WTC11 (cell line): ENCODE measurements at regions not wholly inside any gene's neighbourhood (a gene's known extent, or its start where the extent isn't known, plus 50 kb on each side); places are given as distances from the start of the nearest gene placed in this dataset.

ENCODE experiments used
- CTCF ChIP-seq: fragments of 200-600 bp; IDR thresholded peaks from 2 replicates; pipeline ENCODE4 v1.8.0; 2022; ENCODE audit warnings: antibody characterized with exemption
- ETV6 ChIP-seq: sonication (generic); formaldehyde crosslinking; IDR thresholded peaks from 2 replicates; pipeline ENCODE4 v1.8.1; 2022; ENCODE audit warnings: mild to moderate bottlenecking, missing genetic modification reagents
- NFYB ChIP-seq: sonication (generic); formaldehyde crosslinking; conservative IDR thresholded peaks from 2 replicates; pipeline ENCODE4 v1.8.0; 2022; ENCODE audit warnings: low read depth, missing genetic modification reagents
- NR2C2 ChIP-seq: sonication (generic); formaldehyde crosslinking; IDR thresholded peaks from 2 replicates; pipeline ENCODE4 v1.8.0; 2022; ENCODE audit warnings: mild to moderate bottlenecking, missing genetic modification reagents
- RELA ChIP-seq: sonication (generic); formaldehyde crosslinking; IDR thresholded peaks from 2 replicates; pipeline ENCODE4 v1.8.1; 2022; ENCODE audit warnings: missing genetic modification reagents, mild to moderate bottlenecking, borderline replicate concordance
- TP53 ChIP-seq: sonication (generic); formaldehyde crosslinking; IDR thresholded peaks from 2 replicates; pipeline ENCODE4 v1.8.1; 2023; ENCODE audit warnings: mild to moderate bottlenecking, missing genetic modification reagents
- ZNF121 ChIP-seq: sonication (generic); formaldehyde crosslinking; IDR thresholded peaks from 2 replicates; pipeline ENCODE4 v1.8.0; 2023; ENCODE audit warnings: missing genetic modification reagents
- ZNF317 ChIP-seq: sonication (generic); formaldehyde crosslinking; IDR thresholded peaks from 2 replicates; pipeline ENCODE4 v1.8.1; 2023; ENCODE audit warnings: low read depth, mild to moderate bottlenecking, moderate library complexity, missing genetic modification reagents, borderline replicate concordance
- TF ChIP-seq, protein P1 (sequence below): sonication (generic); formaldehyde crosslinking; conservative IDR thresholded peaks from 2 replicates; pipeline ENCODE4 v1.8.1; 2023; ENCODE audit warnings: mild to moderate bottlenecking, low read depth, missing genetic modification reagents, moderate library complexity
- TF ChIP-seq, protein P2 (sequence below): sonication (generic); formaldehyde crosslinking; IDR thresholded peaks from 2 replicates; pipeline ENCODE4 v1.8.1; 2022; ENCODE audit warnings: low read depth, missing genetic modification reagents, borderline replicate concordance
- TF ChIP-seq, protein P3 (sequence below): fragments of 250-450 bp; sonication (Bioruptor Pico); IDR thresholded peaks from 2 replicates; pipeline ENCODE4 v2.1.2; 2022; ENCODE audit warnings: mild to moderate bottlenecking, moderate library complexity
- TF ChIP-seq, protein P4 (sequence below): fragments of 250-450 bp; sonication (Bioruptor Pico); IDR thresholded peaks from 2 replicates; pipeline ENCODE4 v1.9.0; 2021; ENCODE audit warnings: mild to moderate bottlenecking, borderline replicate concordance
- TF ChIP-seq, protein P5 (sequence below): sonication (generic); formaldehyde crosslinking; IDR thresholded peaks from 2 replicates; pipeline ENCODE4 v1.8.0; 2022; ENCODE audit warnings: mild to moderate bottlenecking, missing genetic modification reagents

GRCh38 chr6:139586273-139586672 is 211.8 kb upstream of the CITED2 start:
- no peak for TF ChIP-seq CTCF
- no peak for TF ChIP-seq ETV6 (CRISPR knock-in tag)
- TF ChIP-seq, protein P1, sequence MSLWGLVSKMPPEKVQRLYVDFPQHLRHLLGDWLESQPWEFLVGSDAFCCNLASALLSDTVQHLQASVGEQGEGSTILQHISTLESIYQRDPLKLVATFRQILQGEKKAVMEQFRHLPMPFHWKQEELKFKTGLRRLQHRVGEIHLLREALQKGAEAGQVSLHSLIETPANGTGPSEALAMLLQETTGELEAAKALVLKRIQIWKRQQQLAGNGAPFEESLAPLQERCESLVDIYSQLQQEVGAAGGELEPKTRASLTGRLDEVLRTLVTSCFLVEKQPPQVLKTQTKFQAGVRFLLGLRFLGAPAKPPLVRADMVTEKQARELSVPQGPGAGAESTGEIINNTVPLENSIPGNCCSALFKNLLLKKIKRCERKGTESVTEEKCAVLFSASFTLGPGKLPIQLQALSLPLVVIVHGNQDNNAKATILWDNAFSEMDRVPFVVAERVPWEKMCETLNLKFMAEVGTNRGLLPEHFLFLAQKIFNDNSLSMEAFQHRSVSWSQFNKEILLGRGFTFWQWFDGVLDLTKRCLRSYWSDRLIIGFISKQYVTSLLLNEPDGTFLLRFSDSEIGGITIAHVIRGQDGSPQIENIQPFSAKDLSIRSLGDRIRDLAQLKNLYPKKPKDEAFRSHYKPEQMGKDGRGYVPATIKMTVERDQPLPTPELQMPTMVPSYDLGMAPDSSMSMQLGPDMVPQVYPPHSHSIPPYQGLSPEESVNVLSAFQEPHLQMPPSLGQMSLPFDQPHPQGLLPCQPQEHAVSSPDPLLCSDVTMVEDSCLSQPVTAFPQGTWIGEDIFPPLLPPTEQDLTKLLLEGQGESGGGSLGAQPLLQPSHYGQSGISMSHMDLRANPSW, result no peak
- no peak for TF ChIP-seq ZNF121 (CRISPR knock-in tag)
- TF ChIP-seq, protein P2, sequence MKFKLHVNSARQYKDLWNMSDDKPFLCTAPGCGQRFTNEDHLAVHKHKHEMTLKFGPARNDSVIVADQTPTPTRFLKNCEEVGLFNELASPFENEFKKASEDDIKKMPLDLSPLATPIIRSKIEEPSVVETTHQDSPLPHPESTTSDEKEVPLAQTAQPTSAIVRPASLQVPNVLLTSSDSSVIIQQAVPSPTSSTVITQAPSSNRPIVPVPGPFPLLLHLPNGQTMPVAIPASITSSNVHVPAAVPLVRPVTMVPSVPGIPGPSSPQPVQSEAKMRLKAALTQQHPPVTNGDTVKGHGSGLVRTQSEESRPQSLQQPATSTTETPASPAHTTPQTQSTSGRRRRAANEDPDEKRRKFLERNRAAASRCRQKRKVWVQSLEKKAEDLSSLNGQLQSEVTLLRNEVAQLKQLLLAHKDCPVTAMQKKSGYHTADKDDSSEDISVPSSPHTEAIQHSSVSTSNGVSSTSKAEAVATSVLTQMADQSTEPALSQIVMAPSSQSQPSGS (CRISPR knock-in tag), result no peak
- TF ChIP-seq, protein P3, sequence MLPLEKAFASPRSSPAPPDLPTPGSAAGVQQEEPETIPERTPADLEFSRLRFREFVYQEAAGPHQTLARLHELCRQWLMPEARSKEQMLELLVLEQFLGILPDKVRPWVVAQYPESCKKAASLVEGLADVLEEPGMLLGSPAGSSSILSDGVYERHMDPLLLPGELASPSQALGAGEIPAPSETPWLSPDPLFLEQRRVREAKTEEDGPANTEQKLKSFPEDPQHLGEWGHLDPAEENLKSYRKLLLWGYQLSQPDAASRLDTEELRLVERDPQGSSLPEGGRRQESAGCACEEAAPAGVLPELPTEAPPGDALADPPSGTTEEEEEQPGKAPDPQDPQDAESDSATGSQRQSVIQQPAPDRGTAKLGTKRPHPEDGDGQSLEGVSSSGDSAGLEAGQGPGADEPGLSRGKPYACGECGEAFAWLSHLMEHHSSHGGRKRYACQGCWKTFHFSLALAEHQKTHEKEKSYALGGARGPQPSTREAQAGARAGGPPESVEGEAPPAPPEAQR (CRISPR knock-in tag), result no peak
- no peak for TF ChIP-seq ZNF317
- no peak for TF ChIP-seq NR2C2
- TF ChIP-seq, protein P4, sequence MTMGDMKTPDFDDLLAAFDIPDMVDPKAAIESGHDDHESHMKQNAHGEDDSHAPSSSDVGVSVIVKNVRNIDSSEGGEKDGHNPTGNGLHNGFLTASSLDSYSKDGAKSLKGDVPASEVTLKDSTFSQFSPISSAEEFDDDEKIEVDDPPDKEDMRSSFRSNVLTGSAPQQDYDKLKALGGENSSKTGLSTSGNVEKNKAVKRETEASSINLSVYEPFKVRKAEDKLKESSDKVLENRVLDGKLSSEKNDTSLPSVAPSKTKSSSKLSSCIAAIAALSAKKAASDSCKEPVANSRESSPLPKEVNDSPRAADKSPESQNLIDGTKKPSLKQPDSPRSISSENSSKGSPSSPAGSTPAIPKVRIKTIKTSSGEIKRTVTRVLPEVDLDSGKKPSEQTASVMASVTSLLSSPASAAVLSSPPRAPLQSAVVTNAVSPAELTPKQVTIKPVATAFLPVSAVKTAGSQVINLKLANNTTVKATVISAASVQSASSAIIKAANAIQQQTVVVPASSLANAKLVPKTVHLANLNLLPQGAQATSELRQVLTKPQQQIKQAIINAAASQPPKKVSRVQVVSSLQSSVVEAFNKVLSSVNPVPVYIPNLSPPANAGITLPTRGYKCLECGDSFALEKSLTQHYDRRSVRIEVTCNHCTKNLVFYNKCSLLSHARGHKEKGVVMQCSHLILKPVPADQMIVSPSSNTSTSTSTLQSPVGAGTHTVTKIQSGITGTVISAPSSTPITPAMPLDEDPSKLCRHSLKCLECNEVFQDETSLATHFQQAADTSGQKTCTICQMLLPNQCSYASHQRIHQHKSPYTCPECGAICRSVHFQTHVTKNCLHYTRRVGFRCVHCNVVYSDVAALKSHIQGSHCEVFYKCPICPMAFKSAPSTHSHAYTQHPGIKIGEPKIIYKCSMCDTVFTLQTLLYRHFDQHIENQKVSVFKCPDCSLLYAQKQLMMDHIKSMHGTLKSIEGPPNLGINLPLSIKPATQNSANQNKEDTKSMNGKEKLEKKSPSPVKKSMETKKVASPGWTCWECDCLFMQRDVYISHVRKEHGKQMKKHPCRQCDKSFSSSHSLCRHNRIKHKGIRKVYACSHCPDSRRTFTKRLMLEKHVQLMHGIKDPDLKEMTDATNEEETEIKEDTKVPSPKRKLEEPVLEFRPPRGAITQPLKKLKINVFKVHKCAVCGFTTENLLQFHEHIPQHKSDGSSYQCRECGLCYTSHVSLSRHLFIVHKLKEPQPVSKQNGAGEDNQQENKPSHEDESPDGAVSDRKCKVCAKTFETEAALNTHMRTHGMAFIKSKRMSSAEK (CRISPR knock-in tag), result no peak
- no peak for TF ChIP-seq TP53 (CRISPR knock-in tag)
- no peak for TF ChIP-seq NFYB (CRISPR knock-in tag)
- no peak for TF ChIP-seq RELA
- TF ChIP-seq, protein P5, sequence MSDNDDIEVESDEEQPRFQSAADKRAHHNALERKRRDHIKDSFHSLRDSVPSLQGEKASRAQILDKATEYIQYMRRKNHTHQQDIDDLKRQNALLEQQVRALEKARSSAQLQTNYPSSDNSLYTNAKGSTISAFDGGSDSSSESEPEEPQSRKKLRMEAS (CRISPR knock-in tag), result no peak
